GM23338 (cell line): ENCODE measurements at regions not wholly inside any gene's neighbourhood (a gene's known extent, or its start where the extent isn't known, plus 50 kb on each side); places are given as distances from the start of the nearest gene placed in this dataset.

Source experiments
- ATAC-seq: fragments of 200-7000 bp; cut with Tn5 transposase; 3 replicates; pipeline ENCODE4 v1.9.1; 2020
- DNase-seq: peaks from one replicate; pipeline ENCODE4 v3.0.0-alpha.2; 2015; ENCODE audit warnings: low spot score
- H2AFZ ChIP-seq: fragments of 200-600 bp; sonication (generic); 2 replicates; pipeline ENCODE4 v1.8.0; 2016; ENCODE audit warnings: antibody characterized with exemption, mild to moderate bottlenecking, moderate library complexity
- H3F3A ChIP-seq: fragments of 200-600 bp; sonication (generic); replicated peaks from 2 replicates; pipeline ENCODE4 v1.8.0; 2017; ENCODE audit warnings: antibody characterized with exemption, mixed run types, low read depth
- H3K27ac ChIP-seq: fragments of 200-600 bp; sonication (generic); 2 replicates; pipeline ENCODE4 v1.6.1; 2016; ENCODE audit warnings: low read depth
- H3K27me3 ChIP-seq: fragments of 200-600 bp; sonication (generic); 2 replicates; pipeline ENCODE4 v1.8.0; 2016; ENCODE audit warnings: mild to moderate bottlenecking, mixed run types, moderate library complexity; ENCODE audit not compliant: insufficient read depth
- H3K36me3 ChIP-seq: fragments of 200-600 bp; sonication (generic); 2 replicates; pipeline ENCODE4 v1.8.0; 2016; ENCODE audit warnings: mild to moderate bottlenecking; ENCODE audit not compliant: insufficient read depth
- H3K4me1 ChIP-seq: fragments of 200-600 bp; sonication (generic); 2 replicates; pipeline ENCODE4 v1.8.0; 2016; ENCODE audit warnings: mild to moderate bottlenecking, moderate library complexity; ENCODE audit not compliant: insufficient read depth
- H3K4me2 ChIP-seq: fragments of 200-600 bp; sonication (generic); 2 replicates; pipeline ENCODE4 v1.7.1; 2017; ENCODE audit warnings: mixed run types
- H3K4me3 ChIP-seq: fragments of 200-600 bp; sonication (generic); 2 replicates; pipeline ENCODE4 v1.6.1; 2016; ENCODE audit warnings: mixed run types
- H3K79me2 ChIP-seq: fragments of 200-600 bp; sonication (generic); replicated peaks from 2 replicates; pipeline ENCODE4 v1.8.0; 2017; ENCODE audit warnings: mild to moderate bottlenecking; ENCODE audit not compliant: insufficient read depth
- H3K9me2 ChIP-seq: fragments of 200-600 bp; sonication (generic); 2 replicates; pipeline ENCODE4 v1.8.0; 2017; ENCODE audit not compliant: insufficient read depth
- H4K20me1 ChIP-seq: fragments of 200-600 bp; sonication (generic); replicated peaks from 2 replicates; pipeline ENCODE4 v1.8.0; 2017; ENCODE audit warnings: mild to moderate bottlenecking; ENCODE audit not compliant: insufficient read depth
- H3K27ac Mint-ChIP-seq: 2 replicates; pipeline ENCODE4 v1.8.0; 2020; ENCODE audit warnings: inconsistent platforms, mild to moderate bottlenecking, moderate library complexity, mixed read lengths
- H3K27me3 Mint-ChIP-seq: 3 replicates; pipeline ENCODE4 v1.8.0; 2022; ENCODE audit warnings: low read depth, mild to moderate bottlenecking, moderate library complexity, mixed read lengths, inconsistent platforms; ENCODE audit not compliant: insufficient read depth, poor library complexity
- H3K36me3 Mint-ChIP-seq: 3 replicates; pipeline ENCODE4 v1.8.0; 2021; ENCODE audit warnings: low read depth, mild to moderate bottlenecking, inconsistent platforms, moderate library complexity, mixed read lengths
- H3K4me1 Mint-ChIP-seq: 3 replicates; pipeline ENCODE4 v1.8.0; 2020; ENCODE audit warnings: mild to moderate bottlenecking, inconsistent platforms, mixed read lengths
- H3K4me3 Mint-ChIP-seq: 3 replicates; pipeline ENCODE4 v1.8.0; 2021; ENCODE audit warnings: moderate library complexity, mild to moderate bottlenecking, inconsistent platforms, mixed read lengths
- H3K9me3 Mint-ChIP-seq: 3 replicates; pipeline ENCODE4 v1.8.0; 2020; ENCODE audit warnings: moderate library complexity, mild to moderate bottlenecking, inconsistent platforms, mixed read lengths
- CREB1 ChIP-seq: fragments of 250-450 bp; sonication (Bioruptor Pico); IDR thresholded peaks from 2 replicates; pipeline ENCODE4 v1.5.0; 2020; ENCODE audit warnings: low read depth, mild to moderate bottlenecking, moderate library complexity
- EZH2 ChIP-seq: fragments of 200-600 bp; sonication (generic); IDR thresholded peaks from one replicate; pipeline ENCODE4 v1.8.0; 2017; ENCODE audit warnings: antibody characterized with exemption, mild to moderate bottlenecking, low read depth; ENCODE audit not compliant: unreplicated experiment
- EZH2phosphoT487 ChIP-seq: fragments of 200-600 bp; sonication (generic); IDR thresholded peaks from one replicate; pipeline ENCODE4 v1.8.1; 2018; ENCODE audit warnings: antibody characterized with exemption; ENCODE audit not compliant: unreplicated experiment
- NANOG ChIP-seq: IDR thresholded peaks from 2 replicates; pipeline ENCODE4 v1.6.1; 2016; ENCODE audit warnings: antibody characterized with exemption, borderline replicate concordance
- POLR2AphosphoS5 ChIP-seq: IDR thresholded peaks from 2 replicates; pipeline ENCODE4 v1.6.1; 2016; ENCODE audit warnings: antibody characterized with exemption, low read depth
- STAT1 ChIP-seq: IDR thresholded peaks from one replicate; pipeline ENCODE4 v1.6.1; 2016; ENCODE audit warnings: antibody characterized with exemption; ENCODE audit not compliant: unreplicated experiment
- ZNF331 ChIP-seq: fragments of 250-450 bp; sonication (Bioruptor Pico); IDR thresholded peaks from 2 replicates; pipeline ENCODE4 v1.5.0; 2020; ENCODE audit warnings: low read depth, mild to moderate bottlenecking, moderate library complexity
- TF ChIP-seq, protein P1 (sequence below), 2 experiments: fragments of 200-600 bp in 1 of 2; sonication (generic) in 1 of 2; conservative IDR thresholded peaks; 2 replicates each; pipeline versions ENCODE4 v1.5.1 to v1.6.1; 2016 to 2017; ENCODE audit warnings: antibody characterized with exemption in 2 of 2, low read depth in 2 of 2, mild to moderate bottlenecking in 2 of 2, moderate library complexity in 1 of 2
- TF ChIP-seq, protein P2 (sequence below): IDR thresholded peaks from one replicate; pipeline ENCODE4 v1.6.1; 2018; ENCODE audit warnings: antibody characterized with exemption; ENCODE audit not compliant: unreplicated experiment
- TF ChIP-seq, protein P3 (sequence below): fragments of 250-450 bp; sonication (Bioruptor Pico); IDR thresholded peaks from 2 replicates; pipeline ENCODE4 v1.5.0; 2020; ENCODE audit warnings: mild to moderate bottlenecking, moderate library complexity

DNA sequence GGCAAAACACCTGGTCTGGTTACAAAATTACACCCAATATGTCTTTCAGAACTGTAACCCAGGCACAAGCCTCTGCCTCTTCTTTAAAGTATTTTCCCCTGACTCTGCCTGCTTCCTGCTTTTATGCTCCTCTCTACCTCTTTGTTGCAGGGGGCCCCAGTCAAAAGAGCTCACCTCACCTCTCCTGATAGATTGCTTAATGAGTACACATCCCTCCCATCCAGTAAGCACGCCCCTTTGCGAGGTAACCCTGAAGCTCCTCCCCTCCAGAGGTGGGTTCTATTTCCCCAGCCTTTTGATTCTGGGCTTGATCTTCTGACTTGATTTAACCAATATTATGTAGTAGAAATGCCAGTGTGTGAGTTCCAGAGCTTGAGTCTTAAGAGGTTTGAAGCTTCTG, 56.6 kb upstream of the EYA2 start:
- H4K20me1 ChIP-seq = no peaks in the 10 kb centered on the region
- H3K4me1 ChIP-seq = no peaks in the 10 kb centered on the region
- H3K9me2 ChIP-seq = 0 out of 2 replicates have a peak, but pooled peaks cover 6% of the 10 kb centered on the region
- no peaks in the 10 kb centered on the region for H3K36me3 Mint-ChIP-seq
- DNase-seq (peak; percentile 71), ATAC-seq (peak; percentile 97)
- H2AFZ ChIP-seq = peak overlapping the region; percentile 48; the same call in 1 of the 2 replicates
- H3F3A ChIP-seq = no peaks in the 10 kb centered on the region
- H3K4me2 ChIP-seq = no peak overlapping the region; the same call in 1 of the 2 replicates
- no peak overlapping the region for H3K4me3 ChIP-seq
- no peaks in the 10 kb centered on the region for H3K27me3 ChIP-seq
- no peak overlapping the region for H3K4me3 Mint-ChIP-seq
- no peaks in the 10 kb centered on the region for H3K79me2 ChIP-seq
- peaks cover 16% of the 10 kb centered on the region for H3K4me1 Mint-ChIP-seq
- no peak overlapping the region for H3K27ac Mint-ChIP-seq
- TF ChIP-seq ZNF331 = no peak
- TF ChIP-seq, protein P1, sequence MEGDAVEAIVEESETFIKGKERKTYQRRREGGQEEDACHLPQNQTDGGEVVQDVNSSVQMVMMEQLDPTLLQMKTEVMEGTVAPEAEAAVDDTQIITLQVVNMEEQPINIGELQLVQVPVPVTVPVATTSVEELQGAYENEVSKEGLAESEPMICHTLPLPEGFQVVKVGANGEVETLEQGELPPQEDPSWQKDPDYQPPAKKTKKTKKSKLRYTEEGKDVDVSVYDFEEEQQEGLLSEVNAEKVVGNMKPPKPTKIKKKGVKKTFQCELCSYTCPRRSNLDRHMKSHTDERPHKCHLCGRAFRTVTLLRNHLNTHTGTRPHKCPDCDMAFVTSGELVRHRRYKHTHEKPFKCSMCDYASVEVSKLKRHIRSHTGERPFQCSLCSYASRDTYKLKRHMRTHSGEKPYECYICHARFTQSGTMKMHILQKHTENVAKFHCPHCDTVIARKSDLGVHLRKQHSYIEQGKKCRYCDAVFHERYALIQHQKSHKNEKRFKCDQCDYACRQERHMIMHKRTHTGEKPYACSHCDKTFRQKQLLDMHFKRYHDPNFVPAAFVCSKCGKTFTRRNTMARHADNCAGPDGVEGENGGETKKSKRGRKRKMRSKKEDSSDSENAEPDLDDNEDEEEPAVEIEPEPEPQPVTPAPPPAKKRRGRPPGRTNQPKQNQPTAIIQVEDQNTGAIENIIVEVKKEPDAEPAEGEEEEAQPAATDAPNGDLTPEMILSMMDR (conservative IDR thresholded peaks at IDR 0.05; ENCODE audit: low read depth in 2 of 2) = no peak
- TF ChIP-seq STAT1 = no peak
- no peak for TF ChIP-seq EZH2
- TF ChIP-seq POLR2AphosphoS5 = no peak
- TF ChIP-seq, protein P2, sequence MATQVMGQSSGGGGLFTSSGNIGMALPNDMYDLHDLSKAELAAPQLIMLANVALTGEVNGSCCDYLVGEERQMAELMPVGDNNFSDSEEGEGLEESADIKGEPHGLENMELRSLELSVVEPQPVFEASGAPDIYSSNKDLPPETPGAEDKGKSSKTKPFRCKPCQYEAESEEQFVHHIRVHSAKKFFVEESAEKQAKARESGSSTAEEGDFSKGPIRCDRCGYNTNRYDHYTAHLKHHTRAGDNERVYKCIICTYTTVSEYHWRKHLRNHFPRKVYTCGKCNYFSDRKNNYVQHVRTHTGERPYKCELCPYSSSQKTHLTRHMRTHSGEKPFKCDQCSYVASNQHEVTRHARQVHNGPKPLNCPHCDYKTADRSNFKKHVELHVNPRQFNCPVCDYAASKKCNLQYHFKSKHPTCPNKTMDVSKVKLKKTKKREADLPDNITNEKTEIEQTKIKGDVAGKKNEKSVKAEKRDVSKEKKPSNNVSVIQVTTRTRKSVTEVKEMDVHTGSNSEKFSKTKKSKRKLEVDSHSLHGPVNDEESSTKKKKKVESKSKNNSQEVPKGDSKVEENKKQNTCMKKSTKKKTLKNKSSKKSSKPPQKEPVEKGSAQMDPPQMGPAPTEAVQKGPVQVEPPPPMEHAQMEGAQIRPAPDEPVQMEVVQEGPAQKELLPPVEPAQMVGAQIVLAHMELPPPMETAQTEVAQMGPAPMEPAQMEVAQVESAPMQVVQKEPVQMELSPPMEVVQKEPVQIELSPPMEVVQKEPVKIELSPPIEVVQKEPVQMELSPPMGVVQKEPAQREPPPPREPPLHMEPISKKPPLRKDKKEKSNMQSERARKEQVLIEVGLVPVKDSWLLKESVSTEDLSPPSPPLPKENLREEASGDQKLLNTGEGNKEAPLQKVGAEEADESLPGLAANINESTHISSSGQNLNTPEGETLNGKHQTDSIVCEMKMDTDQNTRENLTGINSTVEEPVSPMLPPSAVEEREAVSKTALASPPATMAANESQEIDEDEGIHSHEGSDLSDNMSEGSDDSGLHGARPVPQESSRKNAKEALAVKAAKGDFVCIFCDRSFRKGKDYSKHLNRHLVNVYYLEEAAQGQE = no peak
- TF ChIP-seq EZH2phosphoT487 = no peak
- no peak for TF ChIP-seq CREB1
- TF ChIP-seq NANOG = no peak
- TF ChIP-seq, protein P3, sequence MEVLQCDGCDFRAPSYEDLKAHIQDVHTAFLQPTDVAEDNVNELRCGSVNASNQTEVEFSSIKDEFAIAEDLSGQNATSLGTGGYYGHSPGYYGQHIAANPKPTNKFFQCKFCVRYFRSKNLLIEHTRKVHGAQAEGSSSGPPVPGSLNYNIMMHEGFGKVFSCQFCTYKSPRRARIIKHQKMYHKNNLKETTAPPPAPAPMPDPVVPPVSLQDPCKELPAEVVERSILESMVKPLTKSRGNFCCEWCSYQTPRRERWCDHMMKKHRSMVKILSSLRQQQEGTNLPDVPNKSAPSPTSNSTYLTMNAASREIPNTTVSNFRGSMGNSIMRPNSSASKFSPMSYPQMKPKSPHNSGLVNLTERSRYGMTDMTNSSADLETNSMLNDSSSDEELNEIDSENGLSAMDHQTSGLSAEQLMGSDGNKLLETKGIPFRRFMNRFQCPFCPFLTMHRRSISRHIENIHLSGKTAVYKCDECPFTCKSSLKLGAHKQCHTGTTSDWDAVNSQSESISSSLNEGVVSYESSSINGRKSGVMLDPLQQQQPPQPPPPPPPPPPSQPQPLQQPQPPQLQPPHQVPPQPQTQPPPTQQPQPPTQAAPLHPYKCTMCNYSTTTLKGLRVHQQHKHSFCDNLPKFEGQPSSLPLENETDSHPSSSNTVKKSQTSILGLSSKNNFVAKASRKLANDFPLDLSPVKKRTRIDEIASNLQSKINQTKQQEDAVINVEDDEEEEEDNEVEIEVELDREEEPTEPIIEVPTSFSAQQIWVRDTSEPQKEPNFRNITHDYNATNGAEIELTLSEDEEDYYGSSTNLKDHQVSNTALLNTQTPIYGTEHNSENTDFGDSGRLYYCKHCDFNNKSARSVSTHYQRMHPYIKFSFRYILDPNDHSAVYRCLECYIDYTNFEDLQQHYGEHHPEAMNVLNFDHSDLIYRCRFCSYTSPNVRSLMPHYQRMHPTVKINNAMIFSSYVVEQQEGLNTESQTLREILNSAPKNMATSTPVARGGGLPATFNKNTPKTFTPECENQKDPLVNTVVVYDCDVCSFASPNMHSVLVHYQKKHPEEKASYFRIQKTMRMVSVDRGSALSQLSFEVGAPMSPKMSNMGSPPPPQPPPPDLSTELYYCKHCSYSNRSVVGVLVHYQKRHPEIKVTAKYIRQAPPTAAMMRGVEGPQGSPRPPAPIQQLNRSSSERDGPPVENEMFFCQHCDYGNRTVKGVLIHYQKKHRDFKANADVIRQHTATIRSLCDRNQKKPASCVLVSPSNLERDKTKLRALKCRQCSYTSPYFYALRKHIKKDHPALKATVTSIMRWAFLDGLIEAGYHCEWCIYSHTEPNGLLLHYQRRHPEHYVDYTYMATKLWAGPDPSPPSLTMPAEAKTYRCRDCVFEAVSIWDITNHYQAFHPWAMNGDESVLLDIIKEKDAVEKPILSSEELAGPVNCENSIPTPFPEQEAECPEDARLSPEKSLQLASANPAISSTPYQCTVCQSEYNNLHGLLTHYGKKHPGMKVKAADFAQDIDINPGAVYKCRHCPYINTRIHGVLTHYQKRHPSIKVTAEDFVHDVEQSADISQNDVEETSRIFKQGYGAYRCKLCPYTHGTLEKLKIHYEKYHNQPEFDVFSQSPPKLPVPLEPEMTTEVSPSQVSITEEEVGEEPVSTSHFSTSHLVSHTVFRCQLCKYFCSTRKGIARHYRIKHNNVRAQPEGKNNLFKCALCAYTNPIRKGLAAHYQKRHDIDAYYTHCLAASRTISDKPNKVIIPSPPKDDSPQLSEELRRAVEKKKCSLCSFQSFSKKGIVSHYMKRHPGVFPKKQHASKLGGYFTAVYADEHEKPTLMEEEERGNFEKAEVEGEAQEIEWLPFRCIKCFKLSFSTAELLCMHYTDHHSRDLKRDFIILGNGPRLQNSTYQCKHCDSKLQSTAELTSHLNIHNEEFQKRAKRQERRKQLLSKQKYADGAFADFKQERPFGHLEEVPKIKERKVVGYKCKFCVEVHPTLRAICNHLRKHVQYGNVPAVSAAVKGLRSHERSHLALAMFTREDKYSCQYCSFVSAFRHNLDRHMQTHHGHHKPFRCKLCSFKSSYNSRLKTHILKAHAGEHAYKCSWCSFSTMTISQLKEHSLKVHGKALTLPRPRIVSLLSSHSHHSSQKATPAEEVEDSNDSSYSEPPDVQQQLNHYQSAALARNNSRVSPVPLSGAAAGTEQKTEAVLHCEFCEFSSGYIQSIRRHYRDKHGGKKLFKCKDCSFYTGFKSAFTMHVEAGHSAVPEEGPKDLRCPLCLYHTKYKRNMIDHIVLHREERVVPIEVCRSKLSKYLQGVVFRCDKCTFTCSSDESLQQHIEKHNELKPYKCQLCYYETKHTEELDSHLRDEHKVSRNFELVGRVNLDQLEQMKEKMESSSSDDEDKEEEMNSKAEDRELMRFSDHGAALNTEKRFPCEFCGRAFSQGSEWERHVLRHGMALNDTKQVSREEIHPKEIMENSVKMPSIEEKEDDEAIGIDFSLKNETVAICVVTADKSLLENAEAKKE (CRISPR knock-in tag) = no peak
- H3K27me3 Mint-ChIP-seq = peaks cover 3% of the 10 kb centered on the region
- no peaks in the 10 kb centered on the region for H3K36me3 ChIP-seq
- no peak overlapping the region for H3K27ac ChIP-seq
- H3K9me3 Mint-ChIP-seq = no peaks in the 10 kb centered on the region
